ENCODE measurements at regions not wholly inside any gene's neighbourhood (a gene's known extent, or its start where the extent isn't known, plus 50 kb on each side); places are given as distances from the start of the nearest gene placed in this dataset.
"Not testable (repeated sequence)": the region's sequence is repeated elsewhere in the genome, so short reads cannot be mapped to it uniquely, and the experiment has no call there.

- no peak for DNase-seq
These were observed 82.2 kb upstream of the SLC22A16 start for GRCh38 chr6:110558575-110558974.

GRCh38 chr6:110557199-110557598 is 80.8 kb upstream of the SLC22A16 start:
- no peak for DNase-seq

GRCh38 chr6:110556317-110557110 is 80.1 kb upstream of the SLC22A16 start:
- DNase-seq = no peak

GRCh38 chr6:110554966-110555460 is 78.6 kb upstream of the SLC22A16 start:
- no peak for DNase-seq

GRCh38 chr6:110554441-110554840 is 78.0 kb upstream of the SLC22A16 start:
- DNase-seq = no peak

- DNase-seq = no peak
These were observed 76.7 kb upstream of the SLC22A16 start for GRCh38 chr6:110552901-110553641.

- DNase-seq = no peak
These were observed 75.7 kb upstream of the SLC22A16 start for GRCh38 chr6:110552076-110552475.

- no peak for DNase-seq
These were observed 74.7 kb upstream of the SLC22A16 start for GRCh38 chr6:110551088-110551487.

- DNase-seq = no peak
These were observed 73.9 kb upstream of the SLC22A16 start for GRCh38 chr6:110550353-110550752.

- DNase-seq = no peak
These were observed 72.9 kb upstream of the SLC22A16 start for GRCh38 chr6:110549277-110549676.

GRCh38 chr6:110548110-110548847 is 71.9 kb upstream of the SLC22A16 start:
- no peak for DNase-seq

- DNase-seq = no peak
These were observed 71.0 kb upstream of the SLC22A16 start for GRCh38 chr6:110547266-110547964.

GRCh38 chr6:110545081-110545872 is 68.9 kb upstream of the SLC22A16 start:
- no peak for DNase-seq

- DNase-seq = no peak
These were observed 68.1 kb upstream of the SLC22A16 start for GRCh38 chr6:110544472-110544871.

GRCh38 chr6:110543106-110543505 is 66.7 kb upstream of the SLC22A16 start:
- no peak for DNase-seq

- no peak for DNase-seq
These were observed 66.1 kb upstream of the SLC22A16 start for GRCh38 chr6:110542311-110543024.

- no peak for DNase-seq
These were observed 65.4 kb upstream of the SLC22A16 start for GRCh38 chr6:110541701-110542309.

- not testable (repeated sequence) for DNase-seq
These were observed 63.0 kb upstream of the SLC22A16 start for GRCh38 chr6:110539277-110540019.

GRCh38 chr6:110538416-110539160 is 62.2 kb upstream of the SLC22A16 start:
- no peak for DNase-seq
